ENCODE measurements at regions not wholly inside any gene's neighbourhood (a gene's known extent, or its start where the extent isn't known, plus 50 kb on each side); places are given as distances from the start of the nearest gene placed in this dataset.

GRCh38 chr18:38466426-38466825 is 900.8 kb upstream of the CELF4 start:
- TF ChIP-seq EZH2phosphoT487 (IDR thresholded peaks at IDR 0.05; ENCODE audit: borderline replicate concordance, low read depth, low read length), result no peak
- no peak for TF ChIP-seq CTCF (conservative IDR thresholded peaks at IDR 0.05; ENCODE audit: low read length)

GRCh38 chr18:38464024-38464423 is 898.4 kb upstream of the CELF4 start:
- Histone ChIP-seq H4K20me1 (ENCODE audit: insufficient read depth, low read length) (no peaks in the 10 kb centered on the region), H3K4me3 (ENCODE audit: low read depth, low read length, poor library complexity, severe bottlenecking) (no peak overlapping the region), H3K4me1 (ENCODE audit: insufficient read depth, low read length, poor library complexity, severe bottlenecking) (no peaks in the 10 kb centered on the region), H3K4me2 (ENCODE audit: low read length) (no peak overlapping the region), H2AFZ (ENCODE audit: low read length) (no peak overlapping the region), H3K79me2 (ENCODE audit: insufficient read depth, low read depth, low read length) (no peaks in the 10 kb centered on the region), H3K36me3 (ENCODE audit: insufficient read depth, low read length) (no peaks in the 10 kb centered on the region), H3K9me2 (ENCODE audit: insufficient read depth, low read length) (no peaks in the 10 kb centered on the region), H3K9me3 (ENCODE audit: low read length) (no peaks in the 10 kb centered on the region), H3K27ac (ENCODE audit: low read depth, low read length, poor library complexity, severe bottlenecking) (no peak overlapping the region)
- no peak for DNase-seq (ENCODE audit: low spot score)
- CTCF ChIA-PET (ENCODE audit: unreplicated experiment), result no interaction called here
- no peak for TF ChIP-seq EZH2phosphoT487 (IDR thresholded peaks at IDR 0.05; ENCODE audit: borderline replicate concordance, low read depth, low read length)
- TF ChIP-seq CTCF (conservative IDR thresholded peaks at IDR 0.05; ENCODE audit: low read length), result no peak
- BruUV-seq (replicated peaks), result no TSS peak
- POLR2A ChIA-PET, result no interaction called here
- intact Hi-C loops (cut with micrococcal nuclease; ENCODE audit: unreplicated experiment), result no loop called here

More at GRCh38 chr18:38466426-38466825, 900.8 kb upstream of the CELF4 start:
- no peak overlapping the region for H3K4me3 ChIP-seq (ENCODE audit: low read depth, low read length, poor library complexity, severe bottlenecking)
- ChIA-PET CTCF (ENCODE audit: unreplicated experiment) (no interaction called here), POLR2A (no interaction called here)
- no TSS peak for BruUV-seq (replicated peaks)
- no peak for DNase-seq (ENCODE audit: low spot score)
- no peaks in the 10 kb centered on the region for H3K36me3 ChIP-seq (ENCODE audit: insufficient read depth, low read length)
- H3K9me3 ChIP-seq (ENCODE audit: low read length), result no peaks in the 10 kb centered on the region
- no peaks in the 10 kb centered on the region for H4K20me1 ChIP-seq (ENCODE audit: insufficient read depth, low read length)
- H3K4me2 ChIP-seq (ENCODE audit: low read length), result no peak overlapping the region
- no peak overlapping the region for H3K27ac ChIP-seq (ENCODE audit: low read depth, low read length, poor library complexity, severe bottlenecking)
- H2AFZ ChIP-seq (ENCODE audit: low read length), result no peak overlapping the region
- H3K4me1 ChIP-seq (ENCODE audit: insufficient read depth, low read length, poor library complexity, severe bottlenecking), result no peaks in the 10 kb centered on the region
- no peaks in the 10 kb centered on the region for H3K79me2 ChIP-seq (ENCODE audit: insufficient read depth, low read depth, low read length)
- no peaks in the 10 kb centered on the region for H3K9me2 ChIP-seq (ENCODE audit: insufficient read depth, low read length)
- intact Hi-C loops (cut with micrococcal nuclease; ENCODE audit: unreplicated experiment), result no loop called here

GRCh38 chr18:38460657-38461056 is 895.1 kb upstream of the CELF4 start:
- Histone ChIP-seq H3K4me1 (ENCODE audit: insufficient read depth, low read length, poor library complexity, severe bottlenecking) (no peaks in the 10 kb centered on the region), H3K4me3 (ENCODE audit: low read depth, low read length, poor library complexity, severe bottlenecking) (no peak overlapping the region), H3K9me3 (ENCODE audit: low read length) (no peaks in the 10 kb centered on the region), H3K4me2 (ENCODE audit: low read length) (no peak overlapping the region), H3K36me3 (ENCODE audit: insufficient read depth, low read length) (no peaks in the 10 kb centered on the region), H3K27ac (ENCODE audit: low read depth, low read length, poor library complexity, severe bottlenecking) (no peak overlapping the region), H2AFZ (ENCODE audit: low read length) (no peak overlapping the region), H3K9me2 (ENCODE audit: insufficient read depth, low read length) (no peaks in the 10 kb centered on the region), H3K79me2 (ENCODE audit: insufficient read depth, low read depth, low read length) (no peaks in the 10 kb centered on the region), H4K20me1 (ENCODE audit: insufficient read depth, low read length) (no peaks in the 10 kb centered on the region)
- TF ChIP-seq CTCF (conservative IDR thresholded peaks at IDR 0.05; ENCODE audit: low read length), result no peak
- no peak for TF ChIP-seq EZH2phosphoT487 (IDR thresholded peaks at IDR 0.05; ENCODE audit: borderline replicate concordance, low read depth, low read length)
- intact Hi-C loops (cut with micrococcal nuclease; ENCODE audit: unreplicated experiment), result no loop called here
- ChIA-PET POLR2A (no interaction called here), CTCF (ENCODE audit: unreplicated experiment) (no interaction called here)
- BruUV-seq (replicated peaks), result no TSS peak
- DNase-seq (ENCODE audit: low spot score), result no peak
